Neutrophil (primary cell): ENCODE measurements at regions not wholly inside any gene's neighbourhood (a gene's known extent, or its start where the extent isn't known, plus 50 kb on each side); places are given as distances from the start of the nearest gene placed in this dataset.

Source experiments
- H3K27ac ChIP-seq: fragments of 200-600 bp; sonication (generic); 2 replicates; pipeline ENCODE4 v1.5.1; 2016; ENCODE audit warnings: mild to moderate bottlenecking, moderate library complexity
- H3K27me3 ChIP-seq: fragments of 200-600 bp; sonication (generic); 2 replicates; pipeline ENCODE4 v1.6.0; 2016; ENCODE audit warnings: mild to moderate bottlenecking
- H3K36me3 ChIP-seq: fragments of 200-600 bp; sonication (generic); 2 replicates; pipeline ENCODE4 v1.5.1; 2017
- H3K4me1 ChIP-seq, 2 experiments: fragments of 200-600 bp in 1 of 2; sonication (generic) in 1 of 2; 1 replicate in 1 of 2; 2 replicates in 1 of 2; pipeline versions ENCODE4 v1.5.1 to v1.6.1; 2013 to 2016; ENCODE audit warnings: low read depth in 1 of 2, low read length in 1 of 2, mild to moderate bottlenecking in 1 of 2, moderate library complexity in 1 of 2; ENCODE audit not compliant: control insufficient read depth in 1 of 2, insufficient read depth in 1 of 2
- H3K4me3 ChIP-seq, 2 experiments: fragments of 200-600 bp in 1 of 2; sonication (generic) in 1 of 2; 1 replicate in 1 of 2; 2 replicates in 1 of 2; pipeline ENCODE4 v1.5.1; 2013 to 2016; ENCODE audit warnings: low read depth in 1 of 2, low read length in 1 of 2, mild to moderate bottlenecking in 1 of 2, moderate library complexity in 1 of 2
- H3K9me3 ChIP-seq: fragments of 200-600 bp; sonication (generic); 2 replicates; pipeline ENCODE4 v1.5.1; 2016
- TF ChIP-seq, protein P1 (sequence below): fragments of 200-600 bp; sonication (generic); IDR thresholded peaks from 2 replicates; pipeline ENCODE4 v1.5.1; 2016; ENCODE audit warnings: antibody characterized with exemption

DNA sequence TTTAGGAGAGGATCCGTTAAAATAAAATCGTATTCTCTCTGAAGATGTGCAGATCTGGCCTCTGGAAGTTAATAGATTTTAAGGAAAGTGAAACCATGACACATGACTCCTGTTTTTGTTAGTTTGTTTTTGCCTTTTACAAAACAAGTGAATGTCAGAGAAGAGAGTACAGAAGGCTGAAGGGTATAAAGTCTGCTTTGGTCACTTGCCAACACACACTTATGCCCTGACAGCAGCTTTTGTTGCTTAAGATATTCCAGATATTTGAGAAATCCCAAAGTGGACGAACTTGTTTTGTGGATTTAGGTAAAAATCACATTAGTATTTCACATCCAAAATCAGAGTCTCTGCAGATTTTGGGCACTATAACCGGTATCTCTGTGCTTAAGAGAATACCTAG lies 192.4 kb upstream of the RASGEF1B start:
- Histone ChIP-seq H3K9me3 (no peaks in the 10 kb centered on the region), H3K27me3 (no peaks in the 10 kb centered on the region), H3K4me3 (no peak overlapping the region), H3K4me1 (no peaks in the 10 kb centered on the region), H3K27ac (no peak overlapping the region), H3K36me3 (no peaks in the 10 kb centered on the region)
- TF ChIP-seq, protein P1, sequence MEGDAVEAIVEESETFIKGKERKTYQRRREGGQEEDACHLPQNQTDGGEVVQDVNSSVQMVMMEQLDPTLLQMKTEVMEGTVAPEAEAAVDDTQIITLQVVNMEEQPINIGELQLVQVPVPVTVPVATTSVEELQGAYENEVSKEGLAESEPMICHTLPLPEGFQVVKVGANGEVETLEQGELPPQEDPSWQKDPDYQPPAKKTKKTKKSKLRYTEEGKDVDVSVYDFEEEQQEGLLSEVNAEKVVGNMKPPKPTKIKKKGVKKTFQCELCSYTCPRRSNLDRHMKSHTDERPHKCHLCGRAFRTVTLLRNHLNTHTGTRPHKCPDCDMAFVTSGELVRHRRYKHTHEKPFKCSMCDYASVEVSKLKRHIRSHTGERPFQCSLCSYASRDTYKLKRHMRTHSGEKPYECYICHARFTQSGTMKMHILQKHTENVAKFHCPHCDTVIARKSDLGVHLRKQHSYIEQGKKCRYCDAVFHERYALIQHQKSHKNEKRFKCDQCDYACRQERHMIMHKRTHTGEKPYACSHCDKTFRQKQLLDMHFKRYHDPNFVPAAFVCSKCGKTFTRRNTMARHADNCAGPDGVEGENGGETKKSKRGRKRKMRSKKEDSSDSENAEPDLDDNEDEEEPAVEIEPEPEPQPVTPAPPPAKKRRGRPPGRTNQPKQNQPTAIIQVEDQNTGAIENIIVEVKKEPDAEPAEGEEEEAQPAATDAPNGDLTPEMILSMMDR = no peak

DNA sequence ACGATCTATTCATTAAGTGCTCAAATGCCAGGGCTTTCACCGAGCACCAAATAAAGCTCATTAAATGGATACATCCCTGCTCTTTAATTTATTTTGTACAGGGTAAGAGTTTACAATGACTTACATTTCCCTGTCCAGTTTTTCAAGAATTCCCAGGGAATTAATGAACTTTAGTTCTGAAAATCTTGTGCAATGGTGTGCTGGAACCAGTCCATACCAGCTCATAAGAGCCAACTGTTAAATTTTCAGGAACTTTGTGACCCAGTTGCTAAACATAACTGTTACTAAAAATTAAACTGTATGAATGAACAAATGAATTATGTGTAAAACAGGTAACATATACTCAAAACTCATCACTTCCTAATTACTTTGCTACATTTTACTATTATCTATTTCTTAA lies 191.7 kb upstream of the RASGEF1B start:
- H3K36me3 ChIP-seq = no peaks in the 10 kb centered on the region
- no peaks in the 10 kb centered on the region for H3K4me1 ChIP-seq
- H3K4me3 ChIP-seq = no peak overlapping the region
- no peak overlapping the region for H3K27ac ChIP-seq
- TF ChIP-seq, protein P1 = no peak
- no peaks in the 10 kb centered on the region for H3K27me3 ChIP-seq
- H3K9me3 ChIP-seq = no peaks in the 10 kb centered on the region

DNA sequence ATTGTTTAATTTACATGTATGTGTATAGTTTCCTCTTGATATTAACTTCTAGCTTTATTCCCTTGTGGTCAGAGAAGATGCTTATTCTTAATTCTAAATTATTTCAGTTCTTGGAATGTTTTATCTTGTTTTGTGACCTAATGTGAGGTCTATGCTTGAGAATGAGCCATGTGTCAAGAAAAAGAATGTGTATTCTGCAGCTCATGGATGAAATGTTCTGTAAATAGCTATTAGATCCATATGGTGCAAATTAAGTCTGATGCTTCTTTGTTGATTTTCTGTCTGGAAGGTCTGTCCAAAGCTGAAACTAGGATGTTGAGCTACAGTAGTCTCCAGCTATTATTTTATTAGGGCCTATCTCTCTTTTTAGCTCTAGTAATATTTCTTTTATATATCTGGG lies 187.3 kb upstream of the RASGEF1B start:
- no peaks in the 10 kb centered on the region for H3K36me3 ChIP-seq
- H3K9me3 ChIP-seq = no peaks in the 10 kb centered on the region
- H3K27ac ChIP-seq = no peak overlapping the region
- no peaks in the 10 kb centered on the region for H3K4me1 ChIP-seq
- H3K27me3 ChIP-seq = no peaks in the 10 kb centered on the region
- TF ChIP-seq, protein P1 = no peak
- H3K4me3 ChIP-seq = no peak overlapping the region

DNA sequence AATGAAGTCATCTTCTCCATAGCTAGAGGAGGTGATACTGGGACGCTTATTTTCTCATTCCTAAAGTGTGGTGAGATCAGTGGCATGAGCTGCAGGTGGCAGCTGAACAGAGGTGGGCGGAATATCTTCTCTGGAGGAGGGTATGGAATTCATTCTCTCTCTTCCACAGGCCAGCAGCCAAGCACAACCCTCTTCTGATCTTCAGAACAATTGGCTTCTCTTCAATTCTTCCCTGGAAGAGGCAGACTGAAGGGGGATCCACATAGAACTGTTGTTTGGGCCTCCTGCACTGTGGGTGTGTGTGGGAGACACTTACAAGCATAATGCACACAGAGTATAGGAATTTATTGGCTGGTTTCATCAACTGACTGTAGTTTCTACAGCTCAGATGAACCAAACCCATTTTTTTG lies 180.4 kb upstream of the RASGEF1B start:
- H3K27ac ChIP-seq = no peak overlapping the region
- no peaks in the 10 kb centered on the region for H3K4me1 ChIP-seq
- H3K9me3 ChIP-seq = no peaks in the 10 kb centered on the region
- no peaks in the 10 kb centered on the region for H3K36me3 ChIP-seq
- TF ChIP-seq, protein P1 = no peak
- H3K4me3 ChIP-seq = no peak overlapping the region
- peaks cover 4% of the 10 kb centered on the region for H3K27me3 ChIP-seq

DNA sequence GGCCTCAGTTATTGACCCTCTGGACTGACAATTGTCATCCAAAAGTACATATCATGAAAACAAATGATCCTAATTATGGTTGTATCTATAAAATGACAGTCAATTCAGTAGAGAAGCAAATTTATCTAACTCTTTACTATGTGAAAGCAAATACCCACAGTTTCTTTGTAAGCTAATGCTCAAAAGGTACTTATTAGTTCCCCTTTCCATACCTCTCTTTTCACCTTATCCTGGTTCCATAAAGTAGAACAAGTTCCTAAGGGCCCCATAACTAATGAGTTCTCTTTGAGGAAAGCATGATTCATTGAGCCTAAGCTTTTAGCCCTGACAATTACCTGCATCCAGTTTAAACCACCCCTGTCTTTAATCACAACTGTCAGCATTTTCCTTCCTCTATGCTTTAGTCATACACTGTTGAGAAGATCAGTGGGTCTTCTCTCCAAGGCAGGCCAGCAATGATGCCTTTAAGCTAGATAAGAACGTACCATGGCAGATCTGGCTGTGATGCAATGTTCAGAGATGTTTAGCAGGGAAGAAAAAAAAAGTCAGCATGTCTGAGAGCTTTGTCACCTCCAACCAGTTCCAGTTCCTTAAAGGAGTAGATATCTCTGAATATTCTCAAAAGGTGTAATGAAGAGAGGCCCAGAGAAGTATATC lies 179.7 kb upstream of the RASGEF1B start:
- peaks cover 4% of the 10 kb centered on the region for H3K27me3 ChIP-seq

More for the DNA sequence above, 179.7 kb upstream of the RASGEF1B start:
- TF ChIP-seq, protein P1 = no peak
- Histone ChIP-seq H3K27ac (no peak overlapping the region), H3K36me3 (no peaks in the 10 kb centered on the region), H3K4me3 (no peak overlapping the region), H3K4me1 (no peaks in the 10 kb centered on the region), H3K9me3 (no peaks in the 10 kb centered on the region)
